NCI-H774 (cell line): ENCODE measurements at regions not wholly inside any gene's neighbourhood (a gene's known extent, or its start where the extent isn't known, plus 50 kb on each side); places are given as distances from the start of the nearest gene placed in this dataset.
"Not testable (repeated sequence)": the region's sequence is repeated elsewhere in the genome, so short reads cannot be mapped to it uniquely, and the experiment has no call there.

Source experiments
- DNase-seq: peaks from one replicate; lab custom pipeline; 2025; lab: John Stamatoyannopoulos, UW

DNA sequence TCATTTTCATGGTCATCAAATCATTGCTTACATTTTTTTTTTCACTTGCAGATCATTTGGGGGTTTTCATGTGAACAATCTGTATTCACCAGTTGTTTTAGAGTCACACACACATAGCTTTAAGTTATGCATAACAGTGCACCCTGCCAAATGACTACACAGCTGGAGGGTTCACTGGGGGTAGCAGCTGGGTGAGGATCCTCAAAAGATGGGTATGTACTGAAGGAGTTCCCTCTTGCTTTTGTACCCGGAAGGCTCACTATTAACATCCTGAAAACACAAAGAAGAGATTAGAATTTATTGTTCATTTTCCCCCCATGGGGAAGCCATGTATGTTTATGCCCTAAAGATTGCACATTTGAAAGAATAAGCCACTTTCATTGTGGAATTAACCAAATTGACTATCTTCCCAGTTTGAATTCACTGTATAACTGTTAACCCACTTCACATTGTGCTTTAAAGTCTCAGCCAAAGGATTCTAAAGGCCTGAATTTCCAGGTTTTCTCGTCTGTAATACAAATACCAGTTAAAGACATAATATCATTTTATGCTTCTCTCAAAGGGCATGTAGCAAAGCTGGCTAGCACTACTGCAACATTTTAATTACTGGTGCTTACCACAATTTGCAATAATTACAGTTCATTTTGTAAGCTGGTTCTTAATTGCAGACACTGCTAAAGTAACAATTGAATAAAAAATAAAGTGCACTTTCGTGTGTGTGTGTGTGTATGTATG lies 466.4 kb upstream of the MEF2C start:
- no peak for DNase-seq

DNA sequence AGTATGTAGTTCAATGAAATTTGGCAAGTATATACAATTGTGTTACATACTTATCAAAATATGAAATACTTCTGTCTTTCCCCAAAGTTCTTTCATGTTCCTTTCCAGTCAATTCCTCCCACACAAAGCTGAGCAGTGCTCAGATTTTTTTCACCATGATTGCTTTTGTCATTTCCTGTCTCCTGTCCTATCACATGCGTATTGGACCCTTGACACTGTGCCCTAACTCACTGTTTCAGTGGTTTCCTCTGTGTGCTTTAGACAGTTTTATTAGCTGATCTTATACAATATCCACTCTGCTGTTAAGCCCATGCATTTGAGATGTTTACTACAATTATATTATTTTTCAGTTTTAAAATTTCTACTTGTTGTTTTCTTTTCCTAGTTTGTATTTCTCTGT lies 463.6 kb upstream of the MEF2C start:
- DNase-seq, result no peak

DNA sequence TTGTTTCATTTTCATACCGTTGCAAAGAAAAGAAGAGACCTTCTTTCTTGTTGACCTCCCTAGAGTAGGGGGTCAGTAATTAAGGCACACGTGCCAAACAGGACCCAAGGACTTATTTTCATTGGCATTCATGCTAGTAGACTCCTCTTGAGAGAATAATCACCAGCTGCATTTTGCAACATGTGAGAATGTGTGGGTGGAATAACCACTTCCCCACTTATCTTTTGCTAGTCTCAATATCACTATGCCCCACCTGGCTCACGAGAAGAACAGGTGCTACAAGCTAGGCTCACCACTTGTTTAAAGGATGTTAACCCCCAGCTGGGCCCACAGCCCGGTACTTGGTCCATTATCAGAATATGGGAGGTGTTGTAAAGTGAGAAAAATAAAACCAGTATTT lies 460.7 kb upstream of the MEF2C start:
- peak; percentile 33 for DNase-seq

DNA sequence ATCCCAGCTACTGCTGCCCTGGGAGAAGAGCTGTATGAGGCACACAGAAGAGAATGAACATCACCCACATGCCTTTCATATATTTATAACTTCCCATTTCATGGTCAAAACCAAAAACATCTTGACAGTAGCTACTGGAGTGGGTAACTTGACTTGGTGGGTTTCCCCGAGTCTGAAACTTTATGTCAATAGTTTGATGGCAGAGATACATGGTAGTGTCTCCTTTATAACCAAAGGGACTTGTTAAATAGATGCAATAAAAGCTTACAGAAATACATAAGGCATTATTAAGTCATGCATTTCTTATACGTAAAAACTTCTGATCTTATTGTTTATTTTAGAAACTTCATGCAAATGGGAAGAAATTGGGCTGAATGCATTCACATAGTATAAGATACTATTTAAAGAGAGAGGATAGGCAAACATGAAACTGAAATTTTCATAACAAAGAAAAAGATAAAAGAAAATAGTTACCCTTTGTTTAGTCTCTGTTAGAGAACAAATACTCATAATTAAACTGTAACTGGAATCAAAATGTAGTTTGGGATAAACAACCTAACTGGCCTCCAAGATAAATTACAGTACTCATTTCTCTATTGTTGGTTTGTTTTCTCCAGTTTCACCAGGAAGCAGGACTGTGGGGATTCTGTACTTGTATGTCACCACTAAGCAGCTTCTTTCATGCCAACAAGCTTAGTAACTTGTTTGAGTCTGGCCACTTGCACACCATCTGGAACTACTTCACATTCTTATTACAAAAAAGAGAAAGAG lies 459.3 kb upstream of the MEF2C start:
- no peak for DNase-seq

DNA sequence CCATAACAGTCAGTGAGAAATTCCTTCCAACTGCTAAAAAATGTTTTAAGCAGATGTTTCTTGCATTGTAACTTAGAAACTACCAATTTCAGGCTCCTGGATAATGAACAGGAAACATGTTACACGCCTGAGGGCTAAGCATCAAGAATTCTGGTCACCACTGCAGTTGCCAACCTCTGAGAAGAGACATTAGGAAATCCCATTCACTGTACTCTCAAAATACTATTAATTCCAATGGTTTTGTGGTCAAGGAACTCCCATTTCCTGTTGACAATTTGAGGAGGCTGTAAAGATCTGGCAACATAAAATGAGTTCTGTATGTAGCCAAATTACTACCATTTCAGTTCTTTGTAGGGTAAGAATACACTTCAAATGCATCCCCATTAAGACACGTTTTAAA lies 456.0 kb upstream of the MEF2C start:
- no peak for DNase-seq

DNA sequence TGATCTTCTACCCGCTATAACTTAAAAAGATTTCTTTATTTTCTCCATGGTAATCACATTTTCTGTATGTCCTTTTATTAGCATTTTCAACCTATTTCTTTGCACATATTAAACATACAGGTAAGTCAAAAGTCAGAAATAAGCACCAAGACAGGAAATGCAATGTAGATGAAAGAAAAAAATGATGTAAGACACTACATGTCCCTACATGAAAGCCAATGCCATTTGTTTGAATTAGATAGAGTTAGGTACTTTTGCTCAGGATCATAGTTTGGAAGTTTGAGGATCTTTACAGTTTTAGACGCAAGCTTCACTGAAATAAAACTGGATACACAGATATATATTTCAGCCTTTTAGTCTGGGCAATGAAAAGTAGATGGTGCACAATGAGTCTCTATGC lies 453.1 kb upstream of the MEF2C start:
- no peak for DNase-seq

DNA sequence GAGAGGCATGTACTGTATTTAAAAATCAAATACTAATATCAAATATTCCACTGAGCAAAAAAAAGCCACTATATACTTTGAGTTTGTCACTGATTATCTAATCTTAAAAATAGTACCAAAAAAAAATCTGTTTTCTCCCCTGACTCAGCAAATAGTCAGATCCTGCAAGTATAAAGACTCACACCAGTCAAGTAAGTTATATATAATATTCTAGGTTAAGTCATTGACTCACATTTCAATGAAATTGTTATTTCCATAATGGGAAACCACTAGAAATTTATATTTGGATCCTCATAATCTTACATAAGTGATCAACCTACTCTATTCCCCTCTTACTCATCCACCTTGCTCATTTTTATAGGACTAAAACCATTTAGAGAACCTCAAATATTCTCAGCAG lies 447.2 kb upstream of the MEF2C start:
- DNase-seq, result no peak

DNA sequence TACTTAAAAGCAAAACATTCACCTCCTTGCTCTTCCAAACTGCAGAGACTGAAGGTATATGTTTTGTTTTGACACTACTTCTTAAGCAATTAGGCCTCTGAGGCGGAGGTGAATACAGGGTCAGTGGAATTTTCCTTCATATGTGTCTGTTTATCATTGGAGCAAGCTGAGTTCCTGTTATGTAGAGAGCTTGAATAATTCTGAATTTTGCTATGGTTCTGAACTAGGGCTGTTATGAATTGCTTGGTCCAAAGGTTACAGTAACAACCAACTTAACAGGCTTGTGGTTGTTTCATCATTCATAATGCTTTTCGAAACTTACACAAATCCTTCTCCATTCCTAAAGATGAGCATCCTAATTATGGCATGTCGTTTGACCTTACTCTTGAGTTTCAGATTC lies 444.6 kb upstream of the MEF2C start:
- DNase-seq, result no peak

DNA sequence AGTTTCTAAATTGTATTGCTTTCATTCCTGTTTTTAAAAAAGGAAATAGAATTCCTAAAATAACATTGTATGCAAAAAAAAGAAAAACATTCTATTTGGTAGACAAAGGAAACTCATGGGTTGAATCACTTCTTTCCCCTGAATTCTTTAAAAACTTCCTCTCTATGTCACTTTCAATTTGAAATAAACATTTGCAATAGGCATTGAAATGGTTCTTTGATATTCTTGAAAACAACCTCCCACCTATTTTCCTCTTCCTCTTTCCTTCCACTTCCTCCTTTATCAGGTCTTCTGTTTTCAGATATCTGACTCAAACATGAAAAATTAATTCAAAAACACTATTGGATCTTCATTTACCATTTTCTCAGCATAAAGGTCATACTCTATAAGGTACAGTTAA lies 442.0 kb upstream of the MEF2C start:
- no peak for DNase-seq

DNA sequence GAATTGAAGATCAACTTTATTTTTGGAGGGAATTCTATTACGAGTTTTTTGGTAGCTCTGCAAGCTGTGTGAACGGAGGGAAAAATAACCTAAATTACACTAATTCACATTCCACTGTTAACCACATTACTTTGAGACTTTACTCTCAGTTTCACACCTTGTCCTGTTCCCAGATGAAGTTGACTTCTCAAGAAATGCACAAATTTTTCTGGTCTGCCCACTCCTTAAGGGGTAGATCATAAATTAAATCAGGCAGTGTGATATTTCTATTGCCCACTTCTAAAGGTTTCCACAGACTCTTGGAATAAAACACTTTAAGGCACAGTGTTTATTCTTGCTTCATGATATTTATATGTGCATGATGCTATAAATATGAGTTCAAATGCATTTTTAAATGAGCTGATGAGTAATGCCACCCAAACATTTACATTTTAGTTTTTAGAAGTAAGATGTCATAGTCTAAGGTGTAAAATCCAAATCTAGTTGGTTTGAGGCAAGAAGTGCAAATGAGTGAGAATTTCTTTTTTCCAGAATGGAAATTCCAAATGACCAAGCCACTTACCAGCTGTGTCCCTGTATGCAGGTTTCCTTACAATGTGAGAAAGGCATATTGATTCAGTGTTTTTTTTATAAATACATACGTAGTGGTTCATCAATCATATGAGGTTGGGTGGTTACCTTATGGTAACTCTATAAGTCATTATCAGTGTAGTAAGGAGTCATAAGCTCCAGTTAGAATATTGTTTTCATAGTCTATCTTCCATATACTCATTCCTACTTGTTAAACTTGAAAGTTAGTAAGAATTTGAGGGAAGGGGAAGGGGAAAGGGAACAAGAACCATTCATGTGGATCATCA lies 437.7 kb upstream of the MEF2C start:
- DNase-seq, result no peak

DNA sequence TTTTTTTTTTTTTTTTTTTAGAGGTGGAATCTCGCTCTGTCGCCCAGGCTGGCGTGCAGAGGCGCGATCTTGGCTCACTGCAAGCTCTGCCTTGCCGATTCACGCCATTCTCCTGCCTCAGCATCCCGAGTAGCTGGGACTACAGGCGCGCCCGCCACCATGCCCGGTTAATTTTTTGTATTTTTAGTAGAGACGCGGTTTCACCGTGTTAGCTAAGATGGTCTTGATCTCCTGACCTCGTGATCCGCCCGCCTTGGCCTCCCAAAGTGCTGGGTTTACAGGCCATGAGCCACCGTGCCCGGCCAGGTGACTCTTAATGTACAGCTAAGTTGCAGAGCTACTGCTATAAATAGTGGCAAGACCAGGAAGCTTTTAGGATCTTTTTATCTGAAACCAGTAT lies 434.9 kb upstream of the MEF2C start:
- not testable (repeated sequence) for DNase-seq

DNA sequence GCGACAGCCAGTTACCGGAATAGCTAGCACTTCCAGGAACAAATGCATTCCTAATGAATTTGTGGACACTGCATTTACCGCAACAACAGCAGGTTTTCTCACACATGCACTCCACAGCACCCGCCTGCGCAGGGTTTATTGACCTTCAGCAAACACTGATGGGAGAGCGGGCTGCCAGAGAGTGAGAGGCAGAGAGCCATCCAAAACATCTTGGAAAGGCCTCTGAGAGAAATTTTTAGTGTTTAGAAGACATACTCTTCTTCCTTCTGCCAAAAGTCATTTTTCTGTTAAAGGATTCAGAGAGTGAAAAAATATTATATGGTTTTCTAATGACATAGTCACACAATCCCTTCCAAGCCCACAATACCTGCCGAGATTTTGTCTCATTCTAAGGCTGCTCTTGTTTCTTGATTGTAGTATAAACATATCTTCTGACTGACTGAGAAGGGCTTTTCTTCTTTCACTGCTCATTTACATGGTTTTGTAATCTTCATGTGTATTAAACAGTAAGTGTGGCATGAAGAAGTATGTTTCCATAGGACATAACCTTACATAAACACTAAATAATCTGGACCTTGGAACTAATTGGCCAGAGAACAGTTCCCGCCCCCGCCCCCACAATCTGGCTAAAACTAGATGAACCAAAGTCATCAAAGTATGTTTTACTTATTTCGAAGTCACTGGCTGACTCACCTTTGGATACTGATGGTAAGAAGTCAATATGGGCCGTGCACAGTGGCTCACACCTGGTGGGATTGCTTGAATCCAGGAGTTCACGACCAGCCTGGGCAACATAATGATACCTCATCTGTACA lies 432.5 kb upstream of the MEF2C start:
- peak; percentile 69 for DNase-seq

DNA sequence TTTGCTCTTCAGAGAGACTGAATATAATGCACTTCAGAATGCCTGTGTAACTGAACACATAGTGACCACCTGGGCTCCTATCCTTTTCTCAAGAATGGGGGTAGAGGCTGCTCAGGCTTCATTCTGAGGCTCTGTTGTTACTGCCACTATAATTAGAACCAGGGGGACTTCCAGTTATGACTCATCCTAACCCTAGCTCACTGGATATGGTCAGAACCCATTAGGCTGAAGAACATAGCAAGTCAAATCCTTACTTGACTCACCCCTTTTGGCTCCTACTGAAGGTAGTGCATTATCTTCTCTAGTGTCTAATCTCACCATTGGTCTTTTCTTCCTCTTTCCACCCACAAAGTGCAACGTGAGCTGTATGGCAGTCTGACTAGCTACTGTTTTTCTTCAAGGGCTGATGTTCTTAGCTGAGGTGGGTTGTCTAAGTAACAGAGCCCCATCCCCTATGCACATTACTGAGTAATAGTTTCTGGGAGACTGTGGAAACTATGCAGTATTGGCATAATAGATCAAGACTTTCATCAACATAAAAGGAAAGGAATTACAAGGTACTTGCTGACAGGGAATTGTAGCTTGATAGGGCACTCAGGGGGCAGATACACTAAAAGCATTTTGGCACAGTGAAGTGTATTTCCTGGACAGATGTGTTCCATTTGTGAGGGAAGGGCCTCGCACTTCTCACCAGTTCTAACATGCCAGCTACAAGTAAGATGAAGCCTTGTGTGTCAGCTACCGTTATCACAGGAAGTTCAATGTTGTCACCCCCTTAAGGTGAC lies 431.0 kb upstream of the MEF2C start:
- no peak for DNase-seq

DNA sequence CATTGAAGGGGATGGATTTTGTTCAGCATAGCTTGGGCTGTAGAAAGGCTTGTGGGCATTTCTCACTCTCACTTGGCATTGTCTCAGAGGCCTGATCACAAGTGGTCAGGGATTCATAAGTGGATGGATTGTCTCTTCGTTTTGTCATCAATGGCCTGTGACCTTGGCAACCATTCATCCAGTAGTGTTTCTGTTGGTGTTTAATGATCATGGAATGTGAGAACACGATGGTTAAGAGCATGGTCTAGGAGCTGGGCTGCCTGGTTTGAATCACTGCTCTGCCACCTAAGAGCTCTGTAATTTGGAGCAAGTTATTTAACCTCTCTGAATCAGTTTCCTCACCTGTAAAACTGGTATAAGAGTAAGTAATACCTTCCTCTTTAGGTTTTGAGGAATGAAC lies 430.1 kb upstream of the MEF2C start:
- DNase-seq, result no peak

DNA sequence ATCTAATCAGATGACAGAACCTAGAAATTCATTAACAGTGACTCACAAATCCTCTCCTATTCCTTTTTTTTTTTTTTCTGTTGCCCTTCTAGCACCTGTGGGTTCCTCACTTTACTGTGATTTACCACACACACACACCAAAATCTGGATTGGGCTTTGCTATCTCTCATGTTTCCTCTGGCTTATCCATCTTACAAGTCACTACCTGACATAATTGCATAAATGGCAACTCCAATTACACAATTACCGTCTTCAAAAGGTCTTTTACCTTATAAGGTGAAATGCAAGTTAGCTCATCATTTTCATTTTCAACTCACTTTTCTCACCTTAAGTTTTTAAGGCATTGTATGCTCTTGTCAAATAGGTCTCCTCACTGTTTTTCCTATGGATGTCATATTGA lies 426.3 kb upstream of the MEF2C start:
- DNase-seq, result no peak

DNA sequence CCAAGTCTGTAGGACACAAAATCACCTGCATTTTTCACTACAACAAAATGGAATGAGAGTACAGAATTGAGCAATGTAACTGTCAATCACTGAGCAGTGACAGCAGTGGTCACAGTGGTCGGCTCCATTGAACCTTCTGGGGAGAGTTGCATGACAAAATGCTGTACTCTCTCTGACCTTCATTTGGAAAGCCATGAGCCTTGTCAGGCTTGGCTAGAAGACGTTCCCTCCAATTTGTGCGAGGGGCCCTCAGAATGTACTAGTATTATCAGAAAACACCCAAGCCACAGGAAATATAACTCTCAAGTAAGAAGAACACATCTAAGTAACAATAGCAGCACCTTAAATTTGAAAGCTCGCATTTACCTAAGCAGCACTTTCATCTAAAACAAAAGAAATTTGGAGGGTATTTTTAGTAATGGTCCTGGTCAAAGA lies 425.6 kb upstream of the MEF2C start:
- no peak for DNase-seq

DNA sequence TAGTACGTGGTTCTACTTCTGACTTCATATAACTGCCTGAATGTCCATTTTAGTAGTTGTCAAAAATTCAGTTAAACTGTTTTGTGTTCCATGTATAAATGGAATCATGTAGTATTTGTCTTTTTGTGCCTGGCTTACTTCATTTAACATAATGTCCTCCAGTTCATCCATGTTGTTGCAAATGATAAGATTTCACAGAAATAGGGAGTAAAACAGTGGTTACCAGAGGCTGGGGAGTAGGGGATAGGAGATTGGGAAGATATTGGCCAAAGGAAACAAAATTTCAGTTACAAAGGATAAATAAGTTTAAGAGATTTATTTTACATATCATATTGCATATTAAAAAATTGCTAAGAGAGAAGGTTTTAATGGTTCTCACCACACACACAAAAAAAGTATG lies 425.0 kb upstream of the MEF2C start:
- no peak for DNase-seq

DNA sequence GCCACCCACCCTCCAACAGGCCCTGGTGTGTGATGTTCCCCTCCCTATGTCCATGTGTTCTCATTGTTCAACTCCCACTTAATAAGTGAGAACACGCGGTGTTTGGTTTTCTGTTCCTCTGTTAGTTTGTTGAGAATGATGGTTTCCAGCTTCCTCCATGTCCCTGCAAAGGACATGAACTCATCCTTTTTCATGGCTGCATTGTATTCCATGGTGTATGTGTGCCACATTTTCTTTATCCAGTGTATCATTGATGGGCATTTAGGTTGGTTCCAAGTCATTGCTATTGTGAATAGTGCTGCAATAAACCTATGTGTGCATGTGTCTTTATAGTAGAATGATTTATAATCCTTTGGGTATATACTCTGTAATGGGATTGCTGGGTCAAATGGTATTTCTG lies 424.2 kb upstream of the MEF2C start:
- DNase-seq, result not testable (repeated sequence)

DNA sequence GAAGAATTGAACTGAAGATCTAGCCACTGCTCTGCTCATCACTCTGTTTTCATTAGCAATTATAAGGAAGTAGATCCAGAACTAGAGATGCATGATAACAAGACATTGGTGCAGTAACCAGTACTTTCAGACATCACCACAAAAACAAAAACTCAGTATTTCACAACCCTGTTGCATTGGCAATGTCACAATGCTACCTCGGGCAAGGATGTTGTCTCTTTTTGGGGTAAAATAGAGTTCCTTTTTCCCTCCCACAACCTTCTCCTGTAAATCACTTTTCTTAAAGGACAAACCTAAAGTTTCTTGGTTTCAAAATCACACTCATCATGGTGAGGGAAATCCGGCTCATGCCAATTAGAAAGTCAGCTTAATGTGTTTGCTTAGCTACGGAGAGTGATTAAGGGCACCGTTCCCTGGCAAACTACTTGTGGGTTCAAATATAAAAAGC lies 420.1 kb upstream of the MEF2C start:
- no peak for DNase-seq

DNA sequence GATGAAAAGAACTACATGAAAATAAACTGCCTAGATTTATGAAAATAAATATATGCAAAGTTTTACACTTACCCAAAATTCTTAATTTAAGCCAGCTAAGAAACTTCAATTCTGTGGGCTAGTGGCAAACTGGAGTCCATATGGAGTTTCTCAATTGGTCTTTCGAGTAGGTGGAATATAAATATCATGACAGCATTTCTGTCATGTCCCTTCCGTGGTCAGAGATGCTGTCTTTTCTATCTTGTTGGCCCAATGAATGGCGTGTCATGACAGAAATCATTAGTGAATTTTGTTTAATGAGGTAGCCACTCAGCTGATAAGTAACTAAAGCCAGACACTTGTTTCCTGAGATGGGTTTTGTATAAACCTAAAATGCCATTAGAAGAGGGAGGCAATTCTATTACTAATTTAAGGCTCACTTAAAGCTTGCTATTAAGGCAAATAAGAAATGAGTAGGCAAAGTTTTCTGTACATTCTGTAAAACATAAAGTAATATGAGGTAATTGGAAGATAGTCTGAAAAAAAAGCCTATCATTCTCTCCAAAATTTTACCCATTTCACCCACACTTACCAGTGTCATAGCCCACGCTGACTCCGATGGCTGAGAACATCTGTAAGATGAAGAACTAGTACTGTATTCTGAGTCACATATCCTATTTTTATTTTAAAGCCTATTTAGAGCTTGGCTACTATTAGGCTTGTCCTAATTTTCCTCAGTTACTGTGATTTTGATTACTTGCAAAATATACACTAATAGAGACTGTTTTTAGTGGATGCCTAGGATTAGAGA lies 419.3 kb upstream of the MEF2C start:
- DNase-seq, result no peak
